ENCODE measurements at regions not wholly inside any gene's neighbourhood (a gene's known extent, or its start where the extent isn't known, plus 50 kb on each side); places are given as distances from the start of the nearest gene placed in this dataset.

DNA sequence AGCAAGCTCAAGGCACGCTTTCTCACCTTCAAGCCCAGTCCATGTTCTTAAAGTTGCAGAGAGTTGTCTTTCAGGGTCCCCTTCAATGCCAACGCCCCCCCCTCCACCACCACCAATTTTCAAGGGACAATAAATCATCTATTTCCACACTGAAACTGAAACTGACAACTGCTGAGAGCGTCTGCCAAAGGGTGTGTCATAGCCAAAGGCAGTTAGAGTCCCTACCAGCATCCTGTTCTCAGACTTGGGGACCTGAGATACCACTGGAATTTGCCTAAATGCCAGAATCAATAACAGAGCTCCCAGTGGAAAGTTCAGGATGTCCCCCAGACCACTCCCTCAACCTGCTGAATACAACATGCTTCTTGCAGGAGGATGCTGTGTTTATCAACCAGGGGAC lies 133.2 kb upstream of the SOX9 start:
- H3K27me3 ChIP-seq (replicated peaks in 1 of 4; ENCODE audit: control insufficient read depth in 3 of 4, extremely low read depth in 1 of 4, insufficient read depth in 3 of 4, low read length in 3 of 4): no peaks in the 10 kb centered on the region
- H3K18ac ChIP-seq (ENCODE audit: extremely low read depth, low read length): no peak overlapping the region
- H2BK20ac ChIP-seq (ENCODE audit: low read length): no peak overlapping the region
- no peak overlapping the region for H3K4me3 ChIP-seq (ENCODE audit: extremely low read depth in 1 of 4, insufficient read depth in 2 of 4, low read depth in 3 of 4, low read length in 4 of 4)
- no peak overlapping the region for H3K4ac ChIP-seq (replicated peaks; ENCODE audit: insufficient read length, low read depth, low read length)
- H3K14ac ChIP-seq (ENCODE audit: insufficient read length): no peak overlapping the region
- no peak for FAIRE-seq
- no peak overlapping the region for H3K27ac ChIP-seq (ENCODE audit: low read depth, low read length)
- no peak overlapping the region for H2BK12ac ChIP-seq (ENCODE audit: low read depth, low read length)
- ChIA-PET CTCF (ENCODE audit: partially characterized antibody) (no interaction called here), POLR2A (ENCODE audit: partially characterized antibody) (no interaction called here)
- no peaks in the 10 kb centered on the region for H3K23me2 ChIP-seq (ENCODE audit: low read depth, low read length)
- no peak for DNase-seq (ENCODE audit: low read depth in 1 of 2, low spot score in 2 of 2)
- no peaks in the 10 kb centered on the region for H3K36me3 ChIP-seq (ENCODE audit: control insufficient read depth in 2 of 4, insufficient read depth in 4 of 4, low read length in 3 of 4)
- no peaks in the 10 kb centered on the region for H3K79me1 ChIP-seq (ENCODE audit: low read depth, low read length)
- H4K91ac ChIP-seq (replicated peaks; ENCODE audit: insufficient read length, low read length): no peak overlapping the region
- H2BK15ac ChIP-seq (ENCODE audit: low read length): no peak overlapping the region
- no peak overlapping the region for H3K9ac ChIP-seq (replicated peaks in 1 of 4; ENCODE audit: extremely low read depth in 1 of 4, low read depth in 3 of 4, low read length in 3 of 4)
- H3K79me2 ChIP-seq (ENCODE audit: control insufficient read depth in 1 of 2, insufficient read depth in 2 of 2, low read length in 2 of 2): no peaks in the 10 kb centered on the region
- 78% methylated on average over 3 of the region's 3 CpGs; no CpG with 5 or more reads in 1 of the 2 experiments for WGBS, 2 experiments (ENCODE audit: extremely low coverage in 1 of 2, insufficient coverage in 1 of 2, insufficient read length in 1 of 2, insufficient replicate concordance in 2 of 2, low coverage in 1 of 2, low lambda C conversion rate in 2 of 2, missing lambda C conversion rate in 1 of 2)
- H2BK120ac ChIP-seq (replicated peaks; ENCODE audit: low read depth, low read length): no peak overlapping the region
- no peak overlapping the region for H3K56ac ChIP-seq (replicated peaks; ENCODE audit: insufficient read length, low read depth, low read length)
- H2AK5ac ChIP-seq (ENCODE audit: low read depth, low read length): no peak overlapping the region
- H3K23ac ChIP-seq (ENCODE audit: insufficient read length): no peak overlapping the region
- H3K9me3 ChIP-seq (ENCODE audit: insufficient read depth in 2 of 2, low read depth in 1 of 2, low read length in 1 of 2): no peaks in the 10 kb centered on the region
- no peak overlapping the region for H2BK5ac ChIP-seq (ENCODE audit: low read depth, low read length)
- H2AFZ ChIP-seq (ENCODE audit: low read length): no peak overlapping the region
- H3K4me1 ChIP-seq (replicated peaks in 1 of 4; ENCODE audit: control insufficient read depth in 3 of 4, insufficient read depth in 4 of 4, low read length in 3 of 4): no peaks in the 10 kb centered on the region
- H3K4me2 ChIP-seq (ENCODE audit: insufficient read depth in 1 of 2, low read depth in 2 of 2, low read length in 2 of 2): no peak overlapping the region
- no peak overlapping the region for H4K5ac ChIP-seq (ENCODE audit: insufficient read length, low read depth, low read length)
- H4K8ac ChIP-seq (ENCODE audit: extremely low read depth, insufficient read depth, low read length): no peak overlapping the region
- H4K20me1 ChIP-seq (replicated peaks in 1 of 2; ENCODE audit: control insufficient read depth in 1 of 2, insufficient read depth in 2 of 2, low read length in 2 of 2): no peaks in the 10 kb centered on the region
- TF ChIP-seq, protein P1, sequence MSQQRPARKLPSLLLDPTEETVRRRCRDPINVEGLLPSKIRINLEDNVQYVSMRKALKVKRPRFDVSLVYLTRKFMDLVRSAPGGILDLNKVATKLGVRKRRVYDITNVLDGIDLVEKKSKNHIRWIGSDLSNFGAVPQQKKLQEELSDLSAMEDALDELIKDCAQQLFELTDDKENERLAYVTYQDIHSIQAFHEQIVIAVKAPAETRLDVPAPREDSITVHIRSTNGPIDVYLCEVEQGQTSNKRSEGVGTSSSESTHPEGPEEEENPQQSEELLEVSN (IDR thresholded peaks at IDR 0.05): no peak
- TF ChIP-seq, protein P2, sequence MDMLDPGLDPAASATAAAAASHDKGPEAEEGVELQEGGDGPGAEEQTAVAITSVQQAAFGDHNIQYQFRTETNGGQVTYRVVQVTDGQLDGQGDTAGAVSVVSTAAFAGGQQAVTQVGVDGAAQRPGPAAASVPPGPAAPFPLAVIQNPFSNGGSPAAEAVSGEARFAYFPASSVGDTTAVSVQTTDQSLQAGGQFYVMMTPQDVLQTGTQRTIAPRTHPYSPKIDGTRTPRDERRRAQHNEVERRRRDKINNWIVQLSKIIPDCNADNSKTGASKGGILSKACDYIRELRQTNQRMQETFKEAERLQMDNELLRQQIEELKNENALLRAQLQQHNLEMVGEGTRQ (IDR thresholded peaks at IDR 0.05; ENCODE audit: low read length): no peak
- TF ChIP-seq TEAD4 (IDR thresholded peaks at IDR 0.05; ENCODE audit: low read depth, low read length): no peak
- no peak for TF ChIP-seq BACH1 (IDR thresholded peaks at IDR 0.05; ENCODE audit: low read length)
- TF ChIP-seq YY1 (IDR thresholded peaks at IDR 0.05; ENCODE audit: low read depth, low read length): no peak
- TF ChIP-seq CREB1 (IDR thresholded peaks at IDR 0.05): no peak
- no peak for TF ChIP-seq CHD1 (IDR thresholded peaks at IDR 0.05; ENCODE audit: low read depth, low read length)
- no peak for TF ChIP-seq KDM4A (IDR thresholded peaks at IDR 0.05; ENCODE audit: low read depth, low read length, severe bottlenecking)
- no peak for TF ChIP-seq POLR2A (IDR thresholded peaks at IDR 0.05; ENCODE audit: control extremely low read depth in 1 of 2, low read depth in 2 of 2, low read length in 2 of 2)
- no peak for TF ChIP-seq SIN3A (conservative IDR thresholded peaks at IDR 0.05 in 1 of 2, IDR thresholded peaks at IDR 0.05 in 1 of 2; ENCODE audit: low read depth in 1 of 2, low read length in 2 of 2)
- no peak for TF ChIP-seq NANOG (IDR thresholded peaks at IDR 0.05; ENCODE audit: insufficient read depth, low read depth, low read length, poor library complexity, severe bottlenecking)
- no peak for TF ChIP-seq EP300 (IDR thresholded peaks at IDR 0.05; ENCODE audit: borderline replicate concordance in 1 of 2, low read depth in 2 of 2, low read length in 2 of 2)
- TF ChIP-seq HDAC2 (IDR thresholded peaks at IDR 0.05; ENCODE audit: borderline replicate concordance in 1 of 2, low read depth in 2 of 2, low read length in 2 of 2): no peak
